GM10248 (cell line): ENCODE measurements at regions not wholly inside any gene's neighbourhood (a gene's known extent, or its start where the extent isn't known, plus 50 kb on each side); places are given as distances from the start of the nearest gene placed in this dataset.

Source experiments
- CTCF ChIA-PET: fragments of 300-600 bp; sonication (Branson Sonifier 250); formaldehyde crosslinking; extraction: SDS; loops from one replicate; lab custom pipeline; 2021; ENCODE audit warnings: antibody characterized with exemption; lab: Yijun Ruan, JAX
- POLR2A ChIA-PET: fragments of 350-650 bp; sonication (Branson Sonifier 250); formaldehyde crosslinking; extraction: SDS; loops from one replicate; lab custom pipeline; 2020; ENCODE audit warnings: antibody characterized with exemption; lab: Yijun Ruan, JAX
- DNase-seq: peaks from one replicate; pipeline ENCODE4 v3.0.0; 2012; ENCODE audit errors: extremely low spot score
- TF ChIP-seq, protein P1 (sequence below): IDR thresholded peaks from 2 replicates; pipeline ENCODE4 v1.5.1; 2012; ENCODE audit warnings: mild to moderate bottlenecking, low read depth; ENCODE audit errors: extremely low read depth, missing control alignments, control extremely low read depth

GRCh38 chr18:66826211-66826610 lies 222.3 kb upstream of the CDH19 start:
- POLR2A ChIA-PET, result no interaction called here
- TF ChIP-seq, protein P1, sequence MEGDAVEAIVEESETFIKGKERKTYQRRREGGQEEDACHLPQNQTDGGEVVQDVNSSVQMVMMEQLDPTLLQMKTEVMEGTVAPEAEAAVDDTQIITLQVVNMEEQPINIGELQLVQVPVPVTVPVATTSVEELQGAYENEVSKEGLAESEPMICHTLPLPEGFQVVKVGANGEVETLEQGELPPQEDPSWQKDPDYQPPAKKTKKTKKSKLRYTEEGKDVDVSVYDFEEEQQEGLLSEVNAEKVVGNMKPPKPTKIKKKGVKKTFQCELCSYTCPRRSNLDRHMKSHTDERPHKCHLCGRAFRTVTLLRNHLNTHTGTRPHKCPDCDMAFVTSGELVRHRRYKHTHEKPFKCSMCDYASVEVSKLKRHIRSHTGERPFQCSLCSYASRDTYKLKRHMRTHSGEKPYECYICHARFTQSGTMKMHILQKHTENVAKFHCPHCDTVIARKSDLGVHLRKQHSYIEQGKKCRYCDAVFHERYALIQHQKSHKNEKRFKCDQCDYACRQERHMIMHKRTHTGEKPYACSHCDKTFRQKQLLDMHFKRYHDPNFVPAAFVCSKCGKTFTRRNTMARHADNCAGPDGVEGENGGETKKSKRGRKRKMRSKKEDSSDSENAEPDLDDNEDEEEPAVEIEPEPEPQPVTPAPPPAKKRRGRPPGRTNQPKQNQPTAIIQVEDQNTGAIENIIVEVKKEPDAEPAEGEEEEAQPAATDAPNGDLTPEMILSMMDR, result no peak
- CTCF ChIA-PET, result no interaction called here
- no peak for DNase-seq

DNA sequence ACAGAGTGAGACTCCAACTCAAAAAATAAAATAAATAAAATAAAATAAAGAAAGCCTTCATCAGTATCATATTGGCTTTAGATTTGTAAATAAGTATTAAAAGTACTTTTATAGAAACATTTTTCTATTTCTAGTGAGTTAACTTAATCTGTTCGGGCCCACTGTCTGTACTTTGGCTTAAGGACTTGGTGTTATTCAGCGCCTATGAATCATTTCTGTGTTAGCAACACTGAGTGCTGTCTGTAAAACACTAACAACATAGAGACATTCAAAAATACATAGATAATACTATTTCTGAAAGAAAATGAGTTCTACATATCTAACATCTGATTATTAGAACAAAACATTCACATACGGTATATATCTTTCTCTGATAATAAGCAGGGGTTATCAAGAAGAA lies 221.5 kb upstream of the CDH19 start:
- TF ChIP-seq, protein P1, result no peak
- CTCF ChIA-PET, result no interaction called here
- no peak for DNase-seq
- POLR2A ChIA-PET, result no interaction called here

DNA sequence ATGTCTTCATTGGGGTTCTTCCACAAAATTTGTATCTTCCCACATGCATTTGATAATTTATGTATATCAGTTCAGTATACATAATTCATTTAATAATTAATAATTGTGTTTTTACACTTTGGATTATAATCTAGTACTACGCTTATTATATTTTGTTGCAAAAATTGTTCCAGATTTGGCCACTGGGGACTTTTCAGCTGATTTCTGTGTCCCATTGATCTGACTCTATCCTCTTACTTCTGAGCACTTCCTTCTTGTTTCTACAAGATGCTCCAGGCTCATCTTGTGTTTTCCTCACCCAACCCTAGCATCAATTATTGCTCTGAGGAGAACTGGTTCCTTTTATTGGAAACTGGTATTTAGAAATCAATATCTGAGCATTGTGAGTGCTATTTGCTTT lies 215.3 kb upstream of the CDH19 start:
- no peak for DNase-seq
- TF ChIP-seq, protein P1, result no peak
- CTCF ChIA-PET, result no interaction called here
- POLR2A ChIA-PET, result no interaction called here

- TF ChIP-seq, protein P1, result no peak
- ChIA-PET CTCF (interaction anchor here (1.0 kb wide), 1 partner anchor 60 kb away, joined by 3 read pairs; no protein-coding TSS in a partner anchor), POLR2A (no interaction called here)
- DNase-seq, result no peak
Observed at GRCh38 chr18:66813138-66813537, 209.2 kb upstream of the CDH19 start.

- TF ChIP-seq, protein P1, result no peak
- ChIA-PET CTCF (interaction anchor here (0.9 to 1.3 kb wide), 2 partner anchors 8 to 10 kb away, joined by 3 read pairs; no protein-coding TSS in a partner anchor), POLR2A (no interaction called here)
- DNase-seq, result no peak
Observed at GRCh38 chr18:66795051-66795450, 191.2 kb upstream of the CDH19 start.

DNA sequence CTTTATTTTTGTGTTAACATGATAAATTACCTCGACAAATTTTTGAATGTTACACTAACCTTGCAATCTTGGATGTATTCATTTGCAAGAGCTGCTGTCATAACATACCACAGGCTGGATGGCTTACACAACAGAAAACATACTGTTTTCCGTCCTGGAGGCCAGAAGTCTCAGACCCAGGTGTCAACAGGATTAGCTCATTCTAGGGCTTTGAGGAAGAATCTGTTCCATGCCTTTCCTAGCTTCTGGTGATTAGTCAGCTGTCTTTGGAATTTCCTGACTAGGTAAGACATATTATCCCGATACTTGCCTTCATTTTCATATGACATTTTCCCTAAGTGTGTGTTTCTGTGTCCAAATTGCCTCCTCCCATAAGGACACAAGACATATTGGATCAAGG lies 188.6 kb upstream of the CDH19 start:
- TF ChIP-seq, protein P1, result no peak
- POLR2A ChIA-PET, result no interaction called here
- DNase-seq, result no peak
- CTCF ChIA-PET, result no interaction called here

DNA sequence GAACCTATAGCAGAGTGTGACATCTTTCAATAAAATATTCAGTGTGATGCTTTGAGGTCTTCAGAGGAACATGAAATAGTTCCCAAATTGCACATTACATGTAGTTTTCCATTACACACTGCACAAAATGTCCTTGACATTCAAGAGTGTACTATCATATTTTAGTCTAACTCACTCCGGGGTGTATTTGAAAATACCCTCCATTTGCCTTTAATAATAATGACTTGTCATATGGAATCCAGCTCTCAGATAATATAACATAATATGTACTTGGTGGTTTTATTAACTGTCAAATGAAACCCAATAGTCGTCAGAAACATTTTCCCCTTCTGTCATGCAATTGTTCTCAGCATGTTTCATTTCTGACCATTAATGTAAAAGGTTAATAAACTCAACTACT lies 176.7 kb upstream of the CDH19 start:
- POLR2A ChIA-PET, result no interaction called here
- CTCF ChIA-PET, result no interaction called here
- no peak for DNase-seq
- TF ChIP-seq, protein P1, result no peak
